ENCODE measurements at regions not wholly inside any gene's neighbourhood (a gene's known extent, or its start where the extent isn't known, plus 50 kb on each side); places are given as distances from the start of the nearest gene placed in this dataset.

GRCh38 chr5:159414021-159414420, 83.7 kb upstream of the IL12B start:
- no peak for DNase-seq
- Histone ChIP-seq H3K36me3 (replicated peaks in 1 of 2) (no peaks in the 10 kb centered on the region), H3K4me3 (no peak overlapping the region), H3K27ac (no peak overlapping the region), H3K4me1 (replicated peaks in 1 of 2) (no peaks in the 10 kb centered on the region), H3K9me3 (replicated peaks in 1 of 3) (no peaks in the 10 kb centered on the region), H3K27me3 (no peaks in the 10 kb centered on the region)
- intact Hi-C loops (cut with DNase I), result no loop called here
- WGBS, 4 donors, result 91 to 96% (median 92%) methylated on average over 2 of the region's 2 CpGs
- TF ChIP-seq CTCF (IDR thresholded peaks at IDR 0.05) (no peak), POLR2A (IDR thresholded peaks at IDR 0.05) (no peak)

GRCh38 chr5:159415301-159415937, 85.1 kb upstream of the IL12B start:
- Histone ChIP-seq H3K4me1 (replicated peaks in 1 of 2) (no peaks in the 10 kb centered on the region), H3K4me3 (no peak overlapping the region), H3K36me3 (replicated peaks in 1 of 2) (no peaks in the 10 kb centered on the region), H3K27ac (no peak overlapping the region), H3K9me3 (replicated peaks in 1 of 3) (no peaks in the 10 kb centered on the region), H3K27me3 (no peaks in the 10 kb centered on the region)
- DNase-seq, result no peak
- intact Hi-C loops (cut with DNase I), result no loop called here
- TF ChIP-seq CTCF (IDR thresholded peaks at IDR 0.05), result no peak
- no peak for TF ChIP-seq POLR2A (IDR thresholded peaks at IDR 0.05)
- WGBS, 4 donors, result 66 to 72% (median 70%) methylated on average over 11 of the region's 11 CpGs

- H3K27ac ChIP-seq, result no peak overlapping the region
- H3K4me1 ChIP-seq (replicated peaks in 1 of 2), result no peaks in the 10 kb centered on the region
- WGBS, 4 donors, result 91 to 95% (median 93%) methylated on average over 6 of the region's 6 CpGs
- DNase-seq, result no peak
- TF ChIP-seq POLR2A (IDR thresholded peaks at IDR 0.05) (no peak), CTCF (IDR thresholded peaks at IDR 0.05) (no peak)
- no peaks in the 10 kb centered on the region for H3K36me3 ChIP-seq (replicated peaks in 1 of 2)
- H3K27me3 ChIP-seq, result no peaks in the 10 kb centered on the region
- intact Hi-C loops (cut with DNase I), result no loop called here
- H3K9me3 ChIP-seq (replicated peaks in 1 of 3), result no peaks in the 10 kb centered on the region
- no peak overlapping the region for H3K4me3 ChIP-seq
Measured at GRCh38 chr5:159416438-159416837, 86.2 kb upstream of the IL12B start.

- H3K9me3 ChIP-seq (replicated peaks in 1 of 3), result no peaks in the 10 kb centered on the region
- H3K36me3 ChIP-seq (replicated peaks in 1 of 2), result no peaks in the 10 kb centered on the region
- H3K27ac ChIP-seq, result no peak overlapping the region
- no peak for TF ChIP-seq POLR2A (IDR thresholded peaks at IDR 0.05)
- TF ChIP-seq CTCF (IDR thresholded peaks at IDR 0.05), result no peak
- 91 to 97% (median 93%) methylated on average over 4 of the region's 4 CpGs for WGBS, 4 donors
- no peak for DNase-seq
- intact Hi-C loops (cut with DNase I), result no loop called here
- no peaks in the 10 kb centered on the region for H3K4me1 ChIP-seq (replicated peaks in 1 of 2)
- H3K4me3 ChIP-seq, result no peak overlapping the region
- no peaks in the 10 kb centered on the region for H3K27me3 ChIP-seq
Measured at GRCh38 chr5:159417170-159417569, 86.9 kb upstream of the IL12B start.
